ENCODE measurements at regions not wholly inside any gene's neighbourhood (a gene's known extent, or its start where the extent isn't known, plus 50 kb on each side); places are given as distances from the start of the nearest gene placed in this dataset. TPM values are rescaled to one million over a fixed set of nuclear protein-coding genes. Genes with fewer than 3 reads are reported as not detected.
"Not testable (repeated sequence)": the region's sequence is repeated elsewhere in the genome, so short reads cannot be mapped to it uniquely, and the experiment has no call there.

DNA sequence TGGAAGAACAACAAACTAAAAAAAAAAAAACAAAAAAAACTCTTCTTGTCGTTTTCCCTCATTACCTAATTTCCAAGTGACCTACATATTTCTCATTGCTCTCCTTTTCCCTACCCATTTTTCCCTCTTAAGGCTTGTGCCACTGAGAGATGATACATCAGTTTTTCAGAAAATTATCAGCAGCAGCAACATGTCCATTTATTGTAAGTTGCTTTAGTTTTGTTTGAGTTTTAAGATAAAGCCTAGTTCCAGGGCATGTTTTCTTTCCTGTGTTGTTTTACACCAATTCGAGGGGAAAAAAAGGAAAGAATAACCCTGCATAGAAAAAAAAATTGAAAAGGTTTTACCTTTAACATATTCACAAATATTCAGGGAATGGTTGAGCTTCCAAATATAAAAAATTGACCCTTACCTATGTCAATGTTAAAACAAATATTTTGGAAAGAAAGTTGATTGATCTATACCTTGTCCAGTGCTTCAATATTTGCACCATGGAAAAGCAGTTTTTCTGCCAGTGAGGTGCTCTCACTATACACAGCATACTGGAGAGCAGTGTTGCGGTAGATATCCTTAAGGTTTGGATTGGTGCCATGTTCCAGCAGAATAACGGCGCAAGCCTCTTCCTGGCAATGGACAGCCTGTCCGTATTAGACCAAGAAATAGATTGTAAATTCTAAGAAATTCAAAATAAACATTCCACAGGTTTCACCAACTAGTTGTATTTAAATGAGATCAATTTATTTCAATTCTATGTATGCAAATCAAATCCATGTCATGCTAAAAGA is 537.9 kb upstream of the DEFB115 start:
- 54% methylated on average over 6 of the region's 6 CpGs for WGBS
- not testable (repeated sequence) for H3K36me3 ChIP-seq (ENCODE audit: control insufficient read depth in 4 of 4, insufficient read depth in 3 of 4, low read depth in 1 of 4, low read length in 3 of 4); H3K27ac ChIP-seq (ENCODE audit: low read depth in 1 of 2, low read length in 2 of 2)

DNA sequence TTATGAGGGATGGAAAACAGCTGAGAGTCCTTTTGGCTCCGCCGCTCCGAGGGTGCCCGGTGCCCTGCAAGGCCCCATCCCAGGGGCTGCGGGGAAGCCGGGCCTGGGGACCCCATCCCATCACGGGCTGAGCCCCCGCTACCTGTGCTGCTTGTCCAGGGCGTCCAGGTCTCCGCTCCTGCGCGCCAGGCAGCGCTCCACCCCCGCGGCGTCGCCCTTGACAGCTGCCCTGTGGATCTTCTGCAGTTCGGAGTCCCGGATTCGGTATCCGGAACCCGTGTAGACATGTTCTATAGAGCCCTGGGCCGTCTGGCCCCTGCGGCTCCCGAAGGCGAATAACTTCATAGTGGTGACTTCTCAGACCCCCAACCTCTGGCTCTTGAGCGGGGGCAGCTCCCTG is 534.0 kb upstream of the DEFB115 start:
- not testable (repeated sequence) for H3K4me1 ChIP-seq (ENCODE audit: control insufficient read depth in 4 of 4, insufficient read depth in 4 of 4, low read length in 3 of 4); H3K27me3 ChIP-seq (ENCODE audit: control insufficient read depth in 4 of 4, insufficient read depth in 4 of 4, low read length in 3 of 4); DNase-seq (ENCODE audit: low spot score); H3K36me3 ChIP-seq (ENCODE audit: control insufficient read depth in 4 of 4, insufficient read depth in 3 of 4, low read depth in 1 of 4, low read length in 3 of 4); H3K9me3 ChIP-seq (ENCODE audit: control insufficient read depth in 4 of 4, low read length in 3 of 4); H3K9ac ChIP-seq (ENCODE audit: low read depth in 1 of 2, low read length in 2 of 2); H3K27ac ChIP-seq (ENCODE audit: low read depth in 1 of 2, low read length in 2 of 2)
- H3K4me3 ChIP-seq (ENCODE audit: low read depth in 1 of 3, low read length in 3 of 3), result peak overlapping the region in 2 of 3 donors; percentile 20 to 27
- whole genome bisulfite sequencing, result 4% methylated on average over 27 of the region's 27 CpGs

More for the DNA sequence above, 537.9 kb upstream of the DEFB115 start:
- not testable (repeated sequence) for H3K4me1 ChIP-seq (ENCODE audit: control insufficient read depth in 4 of 4, insufficient read depth in 4 of 4, low read length in 3 of 4); H3K9me3 ChIP-seq (ENCODE audit: control insufficient read depth in 4 of 4, low read length in 3 of 4); H3K9ac ChIP-seq (ENCODE audit: low read depth in 1 of 2, low read length in 2 of 2); H3K27me3 ChIP-seq (ENCODE audit: control insufficient read depth in 4 of 4, insufficient read depth in 4 of 4, low read length in 3 of 4); H3K4me3 ChIP-seq (ENCODE audit: low read depth in 1 of 3, low read length in 3 of 3); DNase-seq (ENCODE audit: low spot score)

DNA sequence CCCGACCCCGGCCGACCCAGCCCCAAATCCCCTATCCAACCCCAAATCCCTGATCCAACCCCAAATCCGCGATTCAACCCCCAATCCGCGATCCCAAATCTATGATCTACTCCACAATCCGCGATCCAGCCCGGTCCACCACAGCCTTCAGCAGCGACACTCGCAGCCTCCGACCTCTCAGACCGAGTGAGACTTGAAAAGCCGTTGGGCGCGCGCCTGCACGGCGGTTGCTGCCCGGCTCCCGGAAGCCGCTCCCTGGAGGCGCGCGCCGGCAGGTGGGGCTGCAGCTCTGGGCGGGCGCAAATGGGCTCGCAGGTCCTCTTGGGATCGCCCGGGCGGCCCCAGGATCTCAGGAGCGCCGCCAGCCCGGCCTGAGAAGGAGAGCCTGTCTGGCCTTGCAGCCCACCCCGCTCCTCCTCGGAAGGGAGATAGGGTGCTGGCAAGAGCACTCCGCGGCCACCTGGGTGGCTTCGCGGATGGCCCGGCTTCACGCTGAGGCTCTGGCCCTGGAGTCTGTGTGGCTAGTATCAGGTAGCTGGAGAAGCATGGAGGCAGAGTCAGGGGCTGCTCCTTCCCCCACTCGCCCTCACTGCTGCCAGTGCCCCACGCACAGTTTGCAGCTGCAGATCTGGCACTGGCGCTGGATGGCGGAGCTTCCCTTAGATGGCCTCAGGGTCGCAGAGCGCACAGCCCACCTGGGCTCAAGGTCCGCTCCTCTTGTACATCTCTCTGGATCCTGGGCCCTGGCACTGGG is 533.4 kb upstream of the DEFB115 start:
- not testable (repeated sequence) for H3K9me3 ChIP-seq (ENCODE audit: control insufficient read depth in 4 of 4, low read length in 3 of 4); H3K27ac ChIP-seq (ENCODE audit: low read depth in 1 of 2, low read length in 2 of 2); H3K4me1 ChIP-seq (ENCODE audit: control insufficient read depth in 4 of 4, insufficient read depth in 4 of 4, low read length in 3 of 4); H3K36me3 ChIP-seq (ENCODE audit: control insufficient read depth in 4 of 4, insufficient read depth in 3 of 4, low read depth in 1 of 4, low read length in 3 of 4); H3K9ac ChIP-seq (ENCODE audit: low read depth in 1 of 2, low read length in 2 of 2); H3K27me3 ChIP-seq (ENCODE audit: control insufficient read depth in 4 of 4, insufficient read depth in 4 of 4, low read length in 3 of 4)
- 8% methylated on average over 51 of the region's 51 CpGs for WGBS
- DNase-seq (ENCODE audit: low spot score), result peak; percentile 53
- H3K4me3 ChIP-seq (ENCODE audit: low read depth in 1 of 3, low read length in 3 of 3), result peak overlapping the region in 2 of 3 donors; percentile 20 to 27

- not testable (repeated sequence) for H3K9ac ChIP-seq (ENCODE audit: low read depth in 1 of 2, low read length in 2 of 2); H3K27ac ChIP-seq (ENCODE audit: low read depth in 1 of 2, low read length in 2 of 2); H3K9me3 ChIP-seq (ENCODE audit: control insufficient read depth in 4 of 4, low read length in 3 of 4); H3K4me3 ChIP-seq (ENCODE audit: low read depth in 1 of 3, low read length in 3 of 3); H3K36me3 ChIP-seq (ENCODE audit: control insufficient read depth in 4 of 4, insufficient read depth in 3 of 4, low read depth in 1 of 4, low read length in 3 of 4); DNase-seq (ENCODE audit: low spot score); H3K4me1 ChIP-seq (ENCODE audit: control insufficient read depth in 4 of 4, insufficient read depth in 4 of 4, low read length in 3 of 4); H3K27me3 ChIP-seq (ENCODE audit: control insufficient read depth in 4 of 4, insufficient read depth in 4 of 4, low read length in 3 of 4)
- 45% methylated on average over 24 of the region's 24 CpGs for WGBS
Measured at GRCh38 chr20:30724688-30725074, 532.8 kb upstream of the DEFB115 start.

GRCh38 chr20:30725188-30725587 is 532.3 kb upstream of the DEFB115 start:
- H3K9me3 ChIP-seq (ENCODE audit: control insufficient read depth in 4 of 4, low read length in 3 of 4); DNase-seq (ENCODE audit: low spot score); H3K27ac ChIP-seq (ENCODE audit: low read depth in 1 of 2, low read length in 2 of 2); H3K9ac ChIP-seq (ENCODE audit: low read depth in 1 of 2, low read length in 2 of 2); H3K4me1 ChIP-seq (ENCODE audit: control insufficient read depth in 4 of 4, insufficient read depth in 4 of 4, low read length in 3 of 4); H3K36me3 ChIP-seq (ENCODE audit: control insufficient read depth in 4 of 4, insufficient read depth in 3 of 4, low read depth in 1 of 4, low read length in 3 of 4); H3K27me3 ChIP-seq (ENCODE audit: control insufficient read depth in 4 of 4, insufficient read depth in 4 of 4, low read length in 3 of 4); H3K4me3 ChIP-seq (ENCODE audit: low read depth in 1 of 3, low read length in 3 of 3): not testable (repeated sequence)
- 75% methylated on average over 19 of the region's 19 CpGs for WGBS

- not testable (repeated sequence) for H3K27me3 ChIP-seq (ENCODE audit: control insufficient read depth in 4 of 4, insufficient read depth in 4 of 4, low read length in 3 of 4); H3K9me3 ChIP-seq (ENCODE audit: control insufficient read depth in 4 of 4, low read length in 3 of 4); H3K4me3 ChIP-seq (ENCODE audit: low read depth in 1 of 3, low read length in 3 of 3); H3K9ac ChIP-seq (ENCODE audit: low read depth in 1 of 2, low read length in 2 of 2); H3K4me1 ChIP-seq (ENCODE audit: control insufficient read depth in 4 of 4, insufficient read depth in 4 of 4, low read length in 3 of 4); H3K27ac ChIP-seq (ENCODE audit: low read depth in 1 of 2, low read length in 2 of 2); DNase-seq (ENCODE audit: low spot score); H3K36me3 ChIP-seq (ENCODE audit: control insufficient read depth in 4 of 4, insufficient read depth in 3 of 4, low read depth in 1 of 4, low read length in 3 of 4)
- WGBS, result 88% methylated on average over 38 of the region's 38 CpGs
Measured at GRCh38 chr20:30728271-30728885, 529.1 kb upstream of the DEFB115 start.

Small RNA genes in the stretch of these regions (small RNA-seq; reads per million reads assigned to genes)
- gene RF00002 (0.09 reads per million), gene RF00026 (not detected)

Measured in liver (tissue), 7 donors.